ENCODE measurements at regions not wholly inside any gene's neighbourhood (a gene's known extent, or its start where the extent isn't known, plus 50 kb on each side); places are given as distances from the start of the nearest gene placed in this dataset.

GRCh38 chr1:87715052-87715451 is 386.4 kb downstream of the LMO4 start:
- TF ChIP-seq CTCF (conservative IDR thresholded peaks at IDR 0.05) (no peak), ZFX (IDR thresholded peaks at IDR 0.05) (no peak)

GRCh38 chr1:87715471-87715870 is 386.8 kb downstream of the LMO4 start:
- no peak overlapping the region for H3K27ac ChIP-seq
- TF ChIP-seq ZFX (IDR thresholded peaks at IDR 0.05) = no peak
- TF ChIP-seq CTCF (conservative IDR thresholded peaks at IDR 0.05) = no peak

More at GRCh38 chr1:87715052-87715451, 386.4 kb downstream of the LMO4 start:
- H3K27ac ChIP-seq = no peak overlapping the region

DNA sequence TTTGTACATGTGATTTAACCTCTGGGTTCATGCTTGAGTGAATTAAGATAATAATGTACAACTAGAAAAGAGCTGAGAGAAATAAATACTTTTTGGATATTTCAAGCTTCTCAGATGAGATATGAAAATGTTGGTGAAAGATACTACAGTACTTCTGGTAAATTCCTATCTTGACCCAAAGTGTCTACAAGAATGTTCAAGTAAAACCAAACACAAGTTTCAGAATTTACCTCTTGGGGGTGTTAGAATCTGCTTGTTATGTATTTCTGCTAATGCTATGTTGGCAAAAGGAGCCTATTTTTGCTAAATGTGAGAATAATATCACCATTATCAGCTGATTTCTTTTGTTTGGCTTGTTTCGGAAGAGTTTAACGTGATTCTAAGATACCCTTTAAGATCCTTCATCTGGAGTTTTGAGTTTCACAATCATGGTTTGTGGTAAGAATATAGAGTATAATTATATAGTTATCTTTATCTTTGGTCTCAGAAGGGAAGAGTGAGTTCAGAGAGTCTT is 388.5 kb downstream of the LMO4 start:
- TF ChIP-seq ZFX (IDR thresholded peaks at IDR 0.05) = no peak
- no peak for TF ChIP-seq CTCF (conservative IDR thresholded peaks at IDR 0.05)
- H3K27ac ChIP-seq = no peak overlapping the region

DNA sequence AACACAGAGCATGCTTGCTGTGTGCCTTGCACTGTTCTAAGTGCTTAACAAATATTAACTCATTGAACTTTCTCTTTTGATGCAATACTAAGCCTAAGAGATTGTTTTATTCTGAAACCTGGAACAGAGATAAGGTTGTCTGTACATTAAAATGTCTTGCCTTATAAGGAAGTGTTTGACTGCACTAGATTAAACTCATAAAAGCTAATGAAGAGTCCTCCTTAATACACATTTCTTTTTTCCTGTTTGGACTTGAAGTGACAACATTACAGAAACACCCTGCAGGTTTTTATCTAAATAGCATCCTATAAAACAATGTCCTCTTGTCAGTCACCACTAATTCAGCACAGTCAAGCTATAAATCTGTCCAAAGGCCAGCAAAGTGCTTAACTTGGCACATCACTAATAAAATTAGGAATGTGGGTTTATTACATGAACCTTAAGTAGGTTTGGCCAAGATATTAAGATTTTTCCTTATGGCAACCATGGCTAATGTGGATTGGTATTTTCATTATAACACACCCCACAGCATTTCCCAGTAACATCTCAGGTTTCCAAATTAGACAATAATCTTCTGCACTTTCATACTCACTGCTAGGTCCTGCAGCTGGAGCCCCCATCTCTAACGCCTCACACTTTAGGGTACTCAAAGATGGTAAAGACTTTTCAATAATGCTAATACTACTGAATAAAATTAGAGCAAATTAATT is 389.7 kb downstream of the LMO4 start:
- no peak overlapping the region for H3K27ac ChIP-seq
- TF ChIP-seq ZFX (IDR thresholded peaks at IDR 0.05) (no peak), CTCF (conservative IDR thresholded peaks at IDR 0.05) (no peak)

DNA sequence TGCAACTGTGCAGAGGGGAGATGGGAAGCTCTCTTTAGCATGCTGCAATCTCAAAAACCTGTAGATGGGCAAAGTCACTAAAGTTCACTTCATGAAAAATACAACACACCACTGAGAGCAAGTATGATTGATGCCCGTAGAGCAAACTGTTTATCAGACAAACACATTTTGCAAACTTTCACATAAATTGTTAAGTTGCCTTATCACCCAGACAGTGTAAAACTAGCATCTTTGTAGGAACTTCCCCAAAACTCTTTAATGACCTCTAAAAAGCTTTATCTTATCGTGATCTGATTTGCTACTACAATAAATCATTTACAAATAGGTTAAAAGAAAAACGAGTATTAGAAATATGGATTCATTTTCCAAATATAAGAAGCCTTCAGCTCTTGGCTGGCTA is 391.0 kb downstream of the LMO4 start:
- H3K27ac ChIP-seq = no peak overlapping the region
- TF ChIP-seq CTCF (conservative IDR thresholded peaks at IDR 0.05) (no peak), ZFX (IDR thresholded peaks at IDR 0.05) (no peak)

- TF ChIP-seq ZFX (IDR thresholded peaks at IDR 0.05) = no peak
- TF ChIP-seq CTCF (conservative IDR thresholded peaks at IDR 0.05) = no peak
- H3K27ac ChIP-seq = no peak overlapping the region
Observed at GRCh38 chr1:87720561-87720960, 391.9 kb downstream of the LMO4 start.

DNA sequence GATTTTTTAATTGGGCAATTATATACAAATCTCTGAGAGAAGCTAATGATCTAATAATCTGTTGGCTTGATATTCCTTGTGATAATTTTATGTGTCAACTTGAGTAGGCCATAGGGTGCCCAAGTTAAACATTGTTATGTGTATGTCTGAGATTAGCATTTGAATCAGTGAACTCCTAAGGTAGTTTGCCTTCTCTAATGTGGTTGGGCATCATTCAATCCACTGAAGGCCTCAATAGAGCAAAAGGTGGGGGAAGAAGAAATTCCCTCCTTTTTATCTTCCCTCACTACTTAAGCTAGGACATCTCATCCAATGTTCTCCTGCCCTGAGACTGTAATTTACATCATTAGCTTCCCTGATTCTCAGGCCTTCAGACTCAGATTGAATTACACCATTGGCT is 394.5 kb downstream of the LMO4 start:
- TF ChIP-seq CTCF (conservative IDR thresholded peaks at IDR 0.05) = no peak
- TF ChIP-seq ZFX (IDR thresholded peaks at IDR 0.05) = no peak
- no peak overlapping the region for H3K27ac ChIP-seq

Data from C4-2B (cell line).